CD14-positive monocyte (primary cell): ENCODE measurements at regions not wholly inside any gene's neighbourhood (a gene's known extent, or its start where the extent isn't known, plus 50 kb on each side); places are given as distances from the start of the nearest gene placed in this dataset.

Source experiments
- DNase-seq, 3 donors: peaks; one replicate each; pipeline ENCODE4 v3.0.0-alpha.2; 2011 to 2022
- H2AFZ ChIP-seq: 2 replicates; pipeline ENCODE4 v1.6.0; 2012; ENCODE audit warnings: mild to moderate bottlenecking, low read depth, low read length, inconsistent platforms; ENCODE audit not compliant: insufficient read depth, poor library complexity, severe bottlenecking
- H3K27ac ChIP-seq, 2 donors: 1 replicate in 1 of 2; 2 replicates in 1 of 2; pipeline ENCODE4 v1.5.1; 2012 to 2013; ENCODE audit warnings: low read length in 2 of 2, control low read depth in 1 of 2, inconsistent platforms in 1 of 2, low read depth in 1 of 2, mild to moderate bottlenecking in 1 of 2
- H3K27me3 ChIP-seq, 2 donors: one replicate each; pipeline versions ENCODE4 v1.6.0 to v1.6.1; 2011 to 2013; ENCODE audit warnings: low read length in 2 of 2; ENCODE audit not compliant: control insufficient read depth in 2 of 2, insufficient read depth in 2 of 2
- H3K36me3 ChIP-seq, 2 donors: replicated peaks in 1 of 2; 1 replicate in 1 of 2; 2 replicates in 1 of 2; pipeline versions ENCODE4 v1.5.1 to v1.6.1; 2012 to 2013; ENCODE audit warnings: low read length in 2 of 2, control low read depth in 1 of 2, inconsistent platforms in 1 of 2, mild to moderate bottlenecking in 1 of 2; ENCODE audit not compliant: insufficient read depth in 2 of 2, control insufficient read depth in 1 of 2
- H3K4me1 ChIP-seq, 2 donors: 1 replicate in 1 of 2; 2 replicates in 1 of 2; pipeline versions ENCODE4 v1.5.1 to v1.6.1; 2012 to 2013; ENCODE audit warnings: low read length in 2 of 2, control low read depth in 1 of 2, inconsistent platforms in 1 of 2, mild to moderate bottlenecking in 1 of 2, moderate library complexity in 1 of 2; ENCODE audit not compliant: insufficient read depth in 2 of 2, control insufficient read depth in 1 of 2
- H3K4me2 ChIP-seq: replicated peaks from 2 replicates; pipeline ENCODE3; 2012; ENCODE audit warnings: low read length, moderate library complexity, mild to moderate bottlenecking; ENCODE audit not compliant: poor library complexity, severe bottlenecking; ENCODE audit errors: extremely low read depth
- H3K4me3 ChIP-seq, 3 experiments: fragments of 200-600 bp in 1 of 3; sonication (generic) in 1 of 3; replicated peaks in 1 of 3; 1 replicate in 2 of 3; 2 replicates in 1 of 3; pipeline ENCODE4 v1.5.1; 2011 to 2013; ENCODE audit warnings: low read length in 3 of 3, mild to moderate bottlenecking in 3 of 3, control low read depth in 2 of 3, low read depth in 2 of 3, inconsistent platforms in 1 of 3, moderate library complexity in 1 of 3
- H3K79me2 ChIP-seq: 2 replicates; pipeline ENCODE4 v1.6.0; 2012; ENCODE audit warnings: mild to moderate bottlenecking, control low read depth, inconsistent platforms, low read length, moderate library complexity; ENCODE audit not compliant: insufficient read depth
- H3K9ac ChIP-seq: 2 replicates; pipeline ENCODE4 v1.6.0; 2017; ENCODE audit warnings: low read length, mild to moderate bottlenecking; ENCODE audit not compliant: insufficient read depth, poor library complexity, severe bottlenecking
- H3K9me3 ChIP-seq, 2 donors: replicated peaks in 1 of 2; 1 replicate in 1 of 2; 2 replicates in 1 of 2; pipeline versions ENCODE4 v1.5.1 to v1.6.1; 2012 to 2013; ENCODE audit warnings: low read length in 2 of 2, control low read depth in 1 of 2; ENCODE audit not compliant: control insufficient read depth in 1 of 2, insufficient read depth in 1 of 2
- H4K20me1 ChIP-seq: 2 replicates; pipeline ENCODE4 v1.6.0; 2012; ENCODE audit warnings: mild to moderate bottlenecking, low read length, control low read depth, moderate library complexity; ENCODE audit not compliant: insufficient read depth
- H3K27ac Mint-ChIP-seq, 7 donors: one replicate each; pipeline ENCODE4 v1.8.0; 2020; ENCODE audit warnings: mild to moderate bottlenecking in 7 of 7, mixed read lengths in 7 of 7, moderate library complexity in 6 of 7, inconsistent platforms in 2 of 7
- H3K27me3 Mint-ChIP-seq, 3 donors: one replicate each; pipeline ENCODE4 v1.8.0; 2021 to 2022; ENCODE audit warnings: low read depth in 3 of 3, mild to moderate bottlenecking in 3 of 3, mixed read lengths in 3 of 3, moderate library complexity in 3 of 3, inconsistent platforms in 1 of 3
- H3K36me3 Mint-ChIP-seq, 2 donors: one replicate each; pipeline ENCODE4 v1.8.0; 2020; ENCODE audit warnings: mixed read lengths in 2 of 2, inconsistent platforms in 1 of 2, mild to moderate bottlenecking in 1 of 2
- H3K4me1 Mint-ChIP-seq: one replicate; pipeline ENCODE4 v1.8.0; 2020; ENCODE audit warnings: mild to moderate bottlenecking, mixed read lengths
- H3K4me3 Mint-ChIP-seq, 2 donors: one replicate each; pipeline ENCODE4 v1.8.0; 2020; ENCODE audit warnings: mild to moderate bottlenecking in 2 of 2, mixed read lengths in 2 of 2, moderate library complexity in 1 of 2
- H3K9me3 Mint-ChIP-seq, 7 donors: one replicate each; pipeline ENCODE4 v1.8.0; 2020 to 2022; ENCODE audit warnings: mixed read lengths in 7 of 7, mild to moderate bottlenecking in 6 of 7, moderate library complexity in 6 of 7, inconsistent platforms in 2 of 7
- CTCF ChIP-seq: fragments of 200-600 bp; IDR thresholded peaks from one replicate; pipeline ENCODE4 v1.8.0; 2022; ENCODE audit warnings: antibody characterized with exemption, mild to moderate bottlenecking
- WGBS: methylation state at CpG from one replicate; pipeline ENCODE4 v1.1.5; 2013; ENCODE audit warnings: missing lambda C conversion rate; ENCODE audit not compliant: insufficient coverage; 5-methylcytosine and 5-hydroxymethylcytosine counted together
- intact Hi-C, 2 donors: fragments of 100-400 bp; cut with micrococcal nuclease; formaldehyde crosslinking; loops; one replicate each; pipeline versions ENCODE4 v1.15.0 to v1.15.1; 2023

- H3K4me2 ChIP-seq, result no peak overlapping the region
- no CpG with 5 or more reads among the region's 5 CpGs for WGBS
- no peaks in the 10 kb centered on the region for H3K27me3 ChIP-seq
- intact Hi-C loops, result no loop called here
- H3K27ac ChIP-seq, result no peak overlapping the region
- H3K79me2 ChIP-seq, result no peaks in the 10 kb centered on the region
- H3K9me3 Mint-ChIP-seq, result peaks cover 0 to 3% (median 0%) of the 10 kb centered on the region in 7 donors
- no peaks in the 10 kb centered on the region for H3K4me1 Mint-ChIP-seq
- H3K4me1 ChIP-seq, result no peaks in the 10 kb centered on the region
- H3K4me3 Mint-ChIP-seq, result no peak overlapping the region
- no peak overlapping the region for H2AFZ ChIP-seq
- no peak overlapping the region for H3K27ac Mint-ChIP-seq
- no peak for TF ChIP-seq CTCF
- no peaks in the 10 kb centered on the region for H3K27me3 Mint-ChIP-seq
- no peaks in the 10 kb centered on the region for H3K36me3 Mint-ChIP-seq
- H3K9ac ChIP-seq, result no peak overlapping the region
- no peaks in the 10 kb centered on the region for H3K36me3 ChIP-seq
- H3K4me3 ChIP-seq, result no peak overlapping the region
- DNase-seq, result no peak
- no peaks in the 10 kb centered on the region for H4K20me1 ChIP-seq
- no peaks in the 10 kb centered on the region for H3K9me3 ChIP-seq
Observed at GRCh38 chr4:157587681-157588423, 367.3 kb downstream of the GRIA2 start.

- WGBS, result 100% methylated on average over 1 of the region's 2 CpGs
- no peaks in the 10 kb centered on the region for H3K79me2 ChIP-seq
- no peak overlapping the region for H2AFZ ChIP-seq
- no peaks in the 10 kb centered on the region for H3K4me1 ChIP-seq
- peaks cover 0 to 3% of the 10 kb centered on the region in 2 donors for H3K9me3 ChIP-seq
- peaks cover 0 to 5% (median 2%) of the 10 kb centered on the region in 7 donors for H3K9me3 Mint-ChIP-seq
- H3K4me2 ChIP-seq, result no peak overlapping the region
- H3K9ac ChIP-seq, result no peak overlapping the region
- H3K4me1 Mint-ChIP-seq, result no peaks in the 10 kb centered on the region
- no peak overlapping the region for H3K4me3 Mint-ChIP-seq
- DNase-seq, result no peak
- H3K36me3 Mint-ChIP-seq, result no peaks in the 10 kb centered on the region
- no peaks in the 10 kb centered on the region for H3K27me3 Mint-ChIP-seq
- no peaks in the 10 kb centered on the region for H3K36me3 ChIP-seq
- H3K4me3 ChIP-seq, result no peak overlapping the region
- no peak overlapping the region for H3K27ac Mint-ChIP-seq
- no peaks in the 10 kb centered on the region for H4K20me1 ChIP-seq
- intact Hi-C loops, result no loop called here
- no peaks in the 10 kb centered on the region for H3K27me3 ChIP-seq
- H3K27ac ChIP-seq, result no peak overlapping the region
- no peak for TF ChIP-seq CTCF
Observed at GRCh38 chr4:157582141-157582540, 361.6 kb downstream of the GRIA2 start.
